Breast epithelium (tissue), 4 donors: ENCODE measurements at regions not wholly inside any gene's neighbourhood (a gene's known extent, or its start where the extent isn't known, plus 50 kb on each side); places are given as distances from the start of the nearest gene placed in this dataset.
"Not testable (repeated sequence)": the region's sequence is repeated elsewhere in the genome, so short reads cannot be mapped to it uniquely, and the experiment has no call there.

ENCODE experiments used
- DNase-seq, 2 donors: peaks; one replicate each; pipeline ENCODE4 v3.0.0-alpha.2; 2019; ENCODE audit warnings: low spot score in 2 of 2
- H3K27ac ChIP-seq, 2 donors: fragments of 200-600 bp; sonication (generic) in 1 of 2; one replicate each; pipeline ENCODE4 v1.5.1; 2016 to 2019; ENCODE audit warnings: mild to moderate bottlenecking in 1 of 2
- H3K27me3 ChIP-seq, 2 donors: fragments of 200-600 bp; sonication (generic) in 1 of 2; one replicate each; pipeline versions ENCODE4 v1.5.1 to v1.6.0; 2017 to 2019; ENCODE audit warnings: control low read depth in 1 of 2, mild to moderate bottlenecking in 1 of 2
- H3K36me3 ChIP-seq: fragments of 200-600 bp; one replicate; pipeline ENCODE4 v1.5.1; 2019
- H3K4me1 ChIP-seq, 2 donors: fragments of 200-600 bp; sonication (generic); one replicate each; pipeline ENCODE4 v1.5.1; 2016 to 2019; ENCODE audit warnings: control low read depth in 1 of 2
- H3K4me3 ChIP-seq, 3 donors: fragments of 200-600 bp; sonication (generic); 1 replicate in 2 of 3; 2 replicates in 1 of 3; pipeline ENCODE4 v1.5.1; 2016 to 2019; ENCODE audit warnings: mild to moderate bottlenecking in 3 of 3, moderate library complexity in 2 of 3
- H3K9me3 ChIP-seq, 2 donors: fragments of 200-600 bp; sonication (generic) in 1 of 2; one replicate each; pipeline ENCODE4 v1.5.1; 2016 to 2019; ENCODE audit warnings: control low read depth in 1 of 2
- CTCF ChIP-seq, 3 donors: fragments of 450-650 bp; IDR thresholded peaks; one replicate each; pipeline ENCODE4 v1.5.1; 2016 to 2017; ENCODE audit warnings: antibody characterized with exemption in 3 of 3, mild to moderate bottlenecking in 3 of 3, moderate library complexity in 3 of 3
- POLR2A ChIP-seq: fragments of 450-650 bp; IDR thresholded peaks from one replicate; pipeline ENCODE4 v1.6.1; 2016; ENCODE audit warnings: antibody characterized with exemption, mild to moderate bottlenecking, moderate library complexity
- POLR2AphosphoS5 ChIP-seq, 3 donors: sonication (generic); formaldehyde crosslinking; IDR thresholded peaks; one replicate each; pipeline ENCODE4 v1.6.1; 2017; ENCODE audit warnings: antibody characterized with exemption in 3 of 3
- intact Hi-C: fragments of 100-400 bp; cut with DNase I; formaldehyde crosslinking; loops from one replicate; pipeline ENCODE4 v1.15.1; 2023; ENCODE audit warnings: low total_unique reads

GRCh38 chr7:149706398-149706797, 67.0 kb downstream of the ZNF467 start:
- Histone ChIP-seq H3K9me3 (peaks cover 16 to 20% of the 10 kb centered on the region in 2 donors), H3K4me3 (no peak overlapping the region), H3K27me3 (no peaks in the 10 kb centered on the region), H3K27ac (no peak overlapping the region), H3K4me1 (no peaks in the 10 kb centered on the region), H3K36me3 (no peaks in the 10 kb centered on the region)
- TF ChIP-seq CTCF (IDR thresholded peaks at IDR 0.05) (no peak), POLR2AphosphoS5 (IDR thresholded peaks at IDR 0.05) (no peak), POLR2A (no peak)
- DNase-seq = no peak
- intact Hi-C loops = no loop called here

GRCh38 chr7:149704507-149704906, 68.9 kb downstream of the ZNF467 start:
- Histone ChIP-seq H3K4me1 (no peaks in the 10 kb centered on the region), H3K4me3 (no peak overlapping the region), H3K27ac (no peak overlapping the region), H3K9me3 (peaks cover 0 to 4% of the 10 kb centered on the region in 2 donors), H3K36me3 (no peaks in the 10 kb centered on the region), H3K27me3 (no peaks in the 10 kb centered on the region)
- TF ChIP-seq CTCF (IDR thresholded peaks at IDR 0.05) (no peak), POLR2A (no peak), POLR2AphosphoS5 (IDR thresholded peaks at IDR 0.05) (no peak)
- intact Hi-C loops = no loop called here
- DNase-seq = no peak

- Histone ChIP-seq H3K36me3 (no peaks in the 10 kb centered on the region), H3K4me3 (no peak overlapping the region), H3K27ac (no peak overlapping the region), H3K9me3 (peaks cover 0 to 8% of the 10 kb centered on the region in 2 donors), H3K4me1 (no peaks in the 10 kb centered on the region), H3K27me3 (no peaks in the 10 kb centered on the region)
- DNase-seq = no peak
- TF ChIP-seq CTCF (IDR thresholded peaks at IDR 0.05) = no peak
- no peak for TF ChIP-seq POLR2A
- no peak for TF ChIP-seq POLR2AphosphoS5 (IDR thresholded peaks at IDR 0.05)
- intact Hi-C loops = no loop called here
These were observed 70.2 kb downstream of the ZNF467 start for GRCh38 chr7:149703044-149703650.

- H3K27ac ChIP-seq = no peak overlapping the region
- no peak for TF ChIP-seq POLR2AphosphoS5 (IDR thresholded peaks at IDR 0.05)
- TF ChIP-seq POLR2A = no peak
- no peak for TF ChIP-seq CTCF (IDR thresholded peaks at IDR 0.05)
- H3K9me3 ChIP-seq = peaks cover 3 to 18% of the 10 kb centered on the region in 2 donors
- no peaks in the 10 kb centered on the region for H3K27me3 ChIP-seq
- intact Hi-C loops = no loop called here
- H3K36me3 ChIP-seq = no peaks in the 10 kb centered on the region
- H3K4me3 ChIP-seq = no peak overlapping the region
- no peaks in the 10 kb centered on the region for H3K4me1 ChIP-seq
- DNase-seq = no peak
These were observed 71.7 kb downstream of the ZNF467 start for GRCh38 chr7:149701495-149702240.

- DNase-seq, H3K27me3 ChIP-seq, H3K36me3 ChIP-seq, H3K4me3 ChIP-seq, H3K4me1 ChIP-seq, intact Hi-C loops, H3K27ac ChIP-seq: not testable (repeated sequence)
- H3K9me3 ChIP-seq = peaks cover 3 to 18% of the 10 kb centered on the region in 2 donors
These were observed 75.6 kb downstream of the ZNF467 start for GRCh38 chr7:149697767-149698166.
